HG02588 (cell line): ENCODE measurements at regions not wholly inside any gene's neighbourhood (a gene's known extent, or its start where the extent isn't known, plus 50 kb on each side); places are given as distances from the start of the nearest gene placed in this dataset.
A peak's percentile ranks its signal among the peaks of the same experiment; 100 is the strongest.
"Not testable (repeated sequence)": the region's sequence is repeated elsewhere in the genome, so short reads cannot be mapped to it uniquely, and the experiment has no call there.

Experiments
- ATAC-seq: cut with Tn5 transposase; IDR thresholded peaks from one replicate; pipeline ENCODE4 v1.9.1; 2021; ENCODE audit warnings: mild to moderate bottlenecking, moderate library complexity; ENCODE audit not compliant: unreplicated experiment

GRCh38 chr10:3879073-3879472, 94.1 kb upstream of the KLF6 start:
- no peak for ATAC-seq

- no peak for ATAC-seq
These were observed 92.4 kb upstream of the KLF6 start for GRCh38 chr10:3877211-3878000.

GRCh38 chr10:3876350-3876962, 91.4 kb upstream of the KLF6 start:
- no peak for ATAC-seq

- no peak for ATAC-seq
These were observed 90.8 kb upstream of the KLF6 start for GRCh38 chr10:3875842-3876235.

DNA sequence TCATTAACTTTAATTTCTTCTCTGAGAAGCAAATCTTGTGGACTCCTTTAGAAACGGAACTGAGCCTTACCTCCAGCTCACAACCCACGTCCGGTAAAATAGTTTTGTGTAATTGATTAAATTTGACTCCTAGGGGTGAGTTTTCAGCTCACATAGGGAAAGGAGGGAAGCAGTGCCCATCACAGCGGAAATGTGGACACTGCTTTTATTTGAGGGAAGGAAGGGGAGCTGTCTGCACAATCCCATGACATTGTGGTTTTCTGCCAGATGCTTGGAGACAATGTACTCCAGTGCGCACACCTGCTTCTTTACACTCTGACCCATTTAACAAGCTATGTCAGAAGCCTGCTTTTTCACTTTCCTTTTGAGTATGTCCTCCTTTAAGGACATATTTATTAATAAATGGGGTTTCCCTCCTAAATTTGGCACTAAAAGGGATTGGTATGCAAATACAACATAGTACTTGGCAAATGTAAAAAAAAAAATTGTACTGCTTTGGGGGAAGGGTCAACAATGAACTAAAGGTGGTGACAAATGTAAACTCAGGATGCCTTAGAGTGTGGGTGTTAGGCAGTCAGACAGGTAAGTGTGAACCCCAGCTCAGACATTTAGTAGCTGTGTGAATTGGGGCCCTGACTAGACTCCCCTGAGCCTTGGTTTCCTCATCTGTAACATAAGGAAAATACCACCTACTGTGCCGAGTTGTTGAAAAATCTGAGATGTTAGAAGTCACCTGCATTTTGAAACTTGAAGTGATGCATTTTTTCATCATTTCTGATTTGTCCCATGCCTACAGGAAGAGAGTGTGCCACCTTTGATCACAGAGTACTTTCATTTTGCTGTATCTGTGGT, 90.2 kb upstream of the KLF6 start:
- peak; percentile 64 for ATAC-seq

DNA sequence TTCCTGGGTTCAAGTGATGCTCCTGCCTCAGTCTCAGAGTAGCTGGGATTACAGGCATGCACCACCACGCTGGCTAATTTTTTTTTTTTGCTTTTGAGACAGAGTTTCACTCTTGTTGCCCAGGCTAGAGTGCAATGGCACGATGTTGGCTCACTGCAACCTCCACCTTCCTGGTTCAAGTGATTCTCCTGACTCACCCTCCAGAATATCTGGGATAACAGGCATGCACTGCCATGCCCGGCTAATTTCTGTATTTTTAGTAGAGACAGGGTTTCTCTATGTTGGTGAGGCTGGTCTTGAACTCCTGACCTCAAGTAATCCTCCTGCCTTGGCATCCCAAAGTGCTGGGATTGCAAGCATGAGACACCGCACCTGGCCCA, 89.6 kb upstream of the KLF6 start:
- not testable (repeated sequence) for ATAC-seq

- peak; percentile 56 for ATAC-seq
These were observed 88.9 kb upstream of the KLF6 start for GRCh38 chr10:3873728-3874461.

GRCh38 chr10:3872712-3873329, 87.8 kb upstream of the KLF6 start:
- ATAC-seq = no peak

DNA sequence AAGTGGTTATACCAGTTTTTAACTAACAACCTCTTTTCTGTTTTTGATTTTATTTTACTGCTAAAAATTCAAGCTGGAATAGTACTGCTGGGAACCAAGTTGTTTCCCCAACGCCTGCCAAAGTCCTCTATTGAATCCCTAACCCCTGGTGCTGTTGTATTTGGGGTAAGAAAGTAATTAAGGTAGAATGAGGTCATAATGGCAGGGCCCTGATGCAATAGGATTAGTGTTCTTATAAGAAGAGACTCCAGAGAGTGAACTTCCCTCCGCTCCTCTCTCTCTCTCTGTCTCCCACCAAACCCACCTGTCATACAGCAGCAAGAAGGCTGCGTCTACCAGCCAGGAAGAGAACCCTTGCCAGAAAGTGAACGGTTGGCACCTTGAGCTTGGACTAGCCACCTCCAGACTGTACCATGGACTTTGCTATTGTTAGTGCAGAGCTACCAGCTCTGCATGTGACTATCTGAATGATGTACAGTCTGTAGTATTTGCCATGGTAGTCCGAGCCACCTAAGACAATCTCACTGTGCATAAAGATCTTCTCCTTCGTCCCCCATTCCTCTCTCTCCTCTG, 86.5 kb upstream of the KLF6 start:
- ATAC-seq = no peak

DNA sequence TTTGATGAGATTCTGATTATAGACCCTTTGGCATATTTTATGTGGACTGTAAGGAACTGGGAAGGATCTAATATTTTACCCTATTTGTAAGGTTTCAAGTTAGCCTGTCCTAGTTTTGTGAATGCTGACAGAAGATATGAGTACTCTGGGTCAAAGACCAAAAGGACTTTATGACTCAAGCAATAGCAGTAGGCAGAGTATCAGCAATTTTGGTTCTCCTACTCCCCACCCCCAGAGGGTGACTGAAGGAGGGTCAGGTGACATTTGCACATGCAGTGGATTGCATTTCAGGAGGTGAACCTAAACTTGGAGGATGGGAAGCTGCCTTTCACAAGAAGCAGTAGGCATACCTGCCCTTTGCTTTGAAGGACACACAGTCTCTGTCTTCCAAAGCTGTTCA, 84.0 kb upstream of the KLF6 start:
- no peak for ATAC-seq

- no peak for ATAC-seq
These were observed 83.3 kb upstream of the KLF6 start for GRCh38 chr10:3868271-3868664.

DNA sequence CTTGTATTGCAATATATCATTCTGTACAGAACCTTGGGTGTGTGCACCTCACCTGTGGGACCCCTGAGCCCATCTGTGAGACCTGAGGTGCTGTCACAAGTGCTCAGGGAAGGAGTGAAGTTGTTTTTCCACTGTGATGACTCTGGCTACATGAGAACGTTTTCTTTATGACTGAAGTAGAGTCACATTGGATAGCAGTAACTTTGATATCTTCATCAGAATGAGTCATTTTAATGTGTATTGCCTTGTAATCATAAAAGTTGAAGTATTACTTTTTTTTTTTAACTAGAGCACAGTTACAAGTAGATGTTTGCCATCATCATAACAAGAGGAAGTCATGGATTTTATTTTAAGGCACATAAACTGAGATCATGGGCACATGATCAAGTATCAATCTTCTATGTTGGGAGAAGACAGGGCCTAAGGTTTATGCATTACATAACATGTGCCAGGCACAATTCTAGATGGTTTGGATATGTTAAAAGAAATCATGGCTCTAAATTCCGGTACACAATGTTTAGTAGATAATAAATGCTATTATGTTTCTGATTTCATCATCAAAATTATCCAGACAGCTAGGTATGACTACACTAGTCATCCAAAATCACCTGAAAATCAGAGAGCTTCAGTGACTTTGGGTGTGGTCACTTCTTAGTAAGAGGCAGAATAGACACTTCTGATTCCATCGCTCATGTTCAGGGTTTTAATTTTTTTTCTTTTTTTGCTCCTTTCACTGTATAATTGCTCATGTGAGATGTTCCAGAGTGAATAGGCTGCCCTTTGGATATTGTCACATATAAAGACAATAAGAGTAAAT, 82.7 kb upstream of the KLF6 start:
- ATAC-seq = no peak

DNA sequence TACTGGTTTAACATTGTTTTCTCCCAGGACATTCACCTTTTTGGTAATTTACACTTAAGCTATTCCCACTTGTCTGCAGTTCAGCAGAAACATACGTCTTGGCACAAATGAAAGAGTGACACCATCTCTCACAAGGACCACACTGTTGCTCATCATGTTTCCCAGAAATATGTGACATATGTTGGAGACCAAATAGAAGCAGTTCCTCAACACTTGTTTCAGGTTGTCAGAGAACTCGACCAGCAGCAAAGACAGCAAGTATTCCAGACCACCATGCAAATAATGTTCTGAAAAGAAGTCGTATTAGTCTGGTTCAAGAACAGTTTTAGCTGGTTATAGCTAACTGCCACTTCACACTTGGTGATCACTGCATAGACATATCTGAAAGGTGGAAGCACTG, 81.3 kb upstream of the KLF6 start:
- ATAC-seq = peak; percentile 29

DNA sequence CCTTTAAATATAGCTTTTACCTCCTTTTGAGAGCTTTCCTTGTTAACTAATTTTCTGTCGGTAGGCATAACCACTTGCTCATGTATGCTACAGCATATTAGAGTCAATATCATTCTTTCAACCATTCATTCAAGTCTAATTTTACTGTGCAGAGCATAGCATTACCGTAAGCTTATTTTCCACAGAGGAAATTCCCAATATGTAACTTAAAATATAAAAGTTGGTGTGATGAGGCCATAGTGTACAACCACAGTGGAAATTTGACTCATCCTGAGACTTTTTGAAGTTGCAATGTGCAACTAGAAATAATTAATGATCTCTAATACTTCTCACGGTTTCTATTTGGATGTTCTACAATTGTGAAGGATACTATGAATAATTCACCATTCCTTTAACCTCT, 80.6 kb upstream of the KLF6 start:
- no peak for ATAC-seq

- no peak for ATAC-seq
These were observed 76.8 kb upstream of the KLF6 start for GRCh38 chr10:3861795-3862194.

DNA sequence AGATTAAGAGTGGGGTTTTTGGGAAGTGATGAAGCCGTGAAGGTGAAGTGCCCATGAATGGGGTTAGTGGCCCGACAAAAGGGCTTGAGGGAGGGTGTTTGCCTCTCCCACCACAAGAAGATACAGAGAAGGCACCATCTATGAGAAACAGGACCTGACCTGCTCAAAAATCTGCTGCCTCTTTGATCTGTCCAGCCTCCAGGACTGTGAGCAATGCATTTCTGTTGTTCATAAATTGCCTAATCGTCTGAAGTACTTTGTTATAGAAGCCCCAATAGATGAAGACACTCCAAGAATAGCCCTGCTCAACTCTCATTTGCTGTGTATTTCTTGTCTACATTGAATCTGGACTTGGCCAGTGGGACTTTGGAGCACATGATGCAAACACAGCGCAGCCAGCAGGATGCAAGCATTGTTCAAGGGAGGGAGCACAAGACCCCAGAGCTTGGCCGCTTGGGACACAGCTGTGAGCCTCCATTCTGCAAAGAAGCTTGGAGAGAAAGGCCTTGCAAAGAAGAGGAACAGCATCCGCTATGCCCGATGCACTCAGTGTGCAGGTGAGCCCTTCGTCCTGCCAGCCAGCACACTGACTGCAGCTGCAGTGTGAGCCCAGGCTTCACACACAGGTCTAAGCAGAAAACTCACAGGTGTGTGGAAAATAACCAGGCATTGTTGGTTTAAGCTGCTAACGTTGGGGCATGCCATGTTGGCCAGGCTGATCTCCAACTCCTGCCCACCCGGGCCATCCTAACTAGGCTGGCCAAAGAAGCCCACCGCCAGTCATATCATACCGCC, 73.2 kb upstream of the KLF6 start:
- no peak for ATAC-seq

DNA sequence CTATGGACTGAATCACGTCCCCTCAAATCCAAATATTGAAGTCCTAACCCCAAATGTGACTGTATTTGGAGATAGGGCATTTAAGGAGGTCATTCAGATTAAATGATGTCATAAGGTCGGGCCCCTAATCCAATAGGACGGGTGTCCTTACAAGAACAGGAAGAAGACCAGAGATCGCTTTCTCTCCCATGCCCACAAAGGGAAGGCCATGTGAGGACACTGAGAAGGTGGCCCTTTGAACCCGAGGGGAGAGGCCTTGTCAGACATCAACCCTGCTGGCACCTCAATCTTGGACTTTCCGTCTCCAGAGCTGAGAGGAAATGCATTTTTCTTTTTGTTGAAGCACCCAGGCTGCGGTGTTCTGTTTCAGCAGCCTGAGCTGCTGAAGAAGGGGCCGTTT, 72.3 kb upstream of the KLF6 start:
- ATAC-seq = no peak

GRCh38 chr10:3856593-3856992, 71.6 kb upstream of the KLF6 start:
- no peak for ATAC-seq
